Activated T-helper 2 cell treated with anti-CD3 and anti-CD28 coated beads, Interferon-gamma antibody, Interleukin-2, Interleukin-4, amounts not matched to agents 10 μg/mL and 5 μg/mL and 100 μg/mL, durations not matched to agents 14 hours and 24 hours and 36 hours (primary cell): ENCODE measurements at regions not wholly inside any gene's neighbourhood (a gene's known extent, or its start where the extent isn't known, plus 50 kb on each side); places are given as distances from the start of the nearest gene placed in this dataset.

Experiments
- DNase-seq: peaks from one replicate; pipeline ENCODE4 v3.0.0; 2021; ENCODE audit warnings: low spot score
- H3K27ac Mint-ChIP-seq: one replicate; pipeline ENCODE4 v1.8.0; 2021; ENCODE audit warnings: mixed read lengths
- H3K27me3 Mint-ChIP-seq: one replicate; pipeline ENCODE4 v1.8.0; 2021; ENCODE audit warnings: low read depth, mixed read lengths
- H3K36me3 Mint-ChIP-seq: one replicate; pipeline ENCODE4 v1.8.0; 2021; ENCODE audit warnings: low read depth, mixed read lengths
- H3K4me1 Mint-ChIP-seq: one replicate; pipeline ENCODE4 v1.8.0; 2021; ENCODE audit warnings: low read depth, mixed read lengths
- H3K4me3 Mint-ChIP-seq: one replicate; pipeline ENCODE4 v1.8.0; 2021; ENCODE audit warnings: low read depth, mild to moderate bottlenecking, moderate library complexity, mixed read lengths
- H3K9me3 Mint-ChIP-seq: one replicate; pipeline ENCODE4 v1.8.0; 2021; ENCODE audit warnings: mixed read lengths
- intact Hi-C: fragments of 100-400 bp; cut with micrococcal nuclease; formaldehyde crosslinking; loops from one replicate; pipeline ENCODE4 v1.15.1; 2023

DNA sequence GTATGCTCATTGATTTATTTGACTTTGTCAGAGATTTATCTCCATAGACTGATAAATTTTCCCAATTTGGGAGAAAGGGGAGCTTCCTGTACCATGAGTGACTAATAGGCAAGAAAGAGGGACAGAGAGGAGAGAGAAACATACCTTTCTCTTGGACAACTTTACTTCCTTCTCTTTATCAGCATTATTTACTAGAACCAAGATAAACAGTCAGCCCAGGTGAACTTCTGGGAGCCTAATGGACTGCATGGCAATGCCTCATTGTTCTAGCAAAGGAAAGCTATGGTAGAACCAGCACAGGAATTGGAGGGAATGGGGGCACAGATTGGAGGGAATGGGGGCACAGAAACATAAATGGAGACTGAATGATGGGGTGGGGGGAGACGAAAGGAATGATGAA, 63.4 kb upstream of the STXBP6 start:
- intact Hi-C loops: no loop called here
- H3K4me3 Mint-ChIP-seq: no peak overlapping the region
- no peak for DNase-seq
- H3K9me3 Mint-ChIP-seq: no peaks in the 10 kb centered on the region
- H3K4me1 Mint-ChIP-seq: no peaks in the 10 kb centered on the region
- H3K36me3 Mint-ChIP-seq: no peaks in the 10 kb centered on the region
- H3K27ac Mint-ChIP-seq: no peak overlapping the region
- H3K27me3 Mint-ChIP-seq: no peaks in the 10 kb centered on the region

DNA sequence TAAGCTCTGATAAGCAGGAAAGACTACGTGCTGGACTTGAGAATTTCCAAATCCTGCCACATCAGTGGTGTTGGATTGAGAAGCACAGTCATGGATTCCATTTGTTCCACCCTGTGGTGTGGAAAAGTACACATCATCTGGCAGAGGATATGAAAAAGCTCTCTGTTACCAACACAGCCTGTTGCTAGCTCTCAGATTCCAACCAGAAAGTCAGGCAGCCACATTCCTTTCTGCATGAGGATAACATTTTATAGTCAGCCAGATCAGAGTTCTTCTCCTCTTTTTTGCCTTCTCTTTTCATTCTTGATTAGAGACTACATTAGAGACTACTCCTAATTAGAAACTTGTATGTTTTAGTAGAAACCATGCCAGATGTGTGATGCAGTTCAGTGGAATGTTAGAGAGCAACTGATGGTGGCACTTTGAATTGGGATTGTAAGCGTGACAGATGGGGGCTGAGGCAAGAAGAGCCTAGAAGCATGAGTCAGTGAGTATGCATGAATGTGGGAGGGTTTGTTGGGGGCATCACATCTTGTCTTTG, 61.2 kb upstream of the STXBP6 start:
- Mint-ChIP-seq H3K4me3 (no peak overlapping the region), H3K9me3 (no peaks in the 10 kb centered on the region), H3K27me3 (no peaks in the 10 kb centered on the region), H3K36me3 (no peaks in the 10 kb centered on the region), H3K27ac (no peak overlapping the region), H3K4me1 (no peaks in the 10 kb centered on the region)
- intact Hi-C loops: no loop called here
- no peak for DNase-seq

DNA sequence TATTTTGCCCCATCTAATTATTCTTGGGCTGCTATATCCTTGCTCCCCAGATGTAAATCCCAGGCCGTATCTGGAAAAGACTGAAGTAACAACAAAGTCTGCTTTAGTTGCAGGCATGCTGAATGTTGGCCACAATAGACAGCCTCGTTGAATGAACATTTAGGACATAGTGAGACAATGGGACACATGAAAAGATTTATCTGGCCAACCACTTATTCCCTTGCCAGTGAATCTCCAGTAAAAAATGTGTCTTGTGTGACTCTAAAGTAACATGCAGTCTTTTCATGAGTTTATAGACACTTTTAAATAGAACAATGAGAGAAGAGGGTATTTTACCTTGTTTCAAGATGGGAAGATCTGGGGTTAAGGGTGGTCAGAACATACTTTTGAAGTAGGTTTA, 60.2 kb upstream of the STXBP6 start:
- H3K27me3 Mint-ChIP-seq: no peaks in the 10 kb centered on the region
- H3K27ac Mint-ChIP-seq: no peak overlapping the region
- no peak overlapping the region for H3K4me3 Mint-ChIP-seq
- no peak for DNase-seq
- no peaks in the 10 kb centered on the region for H3K36me3 Mint-ChIP-seq
- intact Hi-C loops: no loop called here
- no peaks in the 10 kb centered on the region for H3K4me1 Mint-ChIP-seq
- H3K9me3 Mint-ChIP-seq: no peaks in the 10 kb centered on the region

DNA sequence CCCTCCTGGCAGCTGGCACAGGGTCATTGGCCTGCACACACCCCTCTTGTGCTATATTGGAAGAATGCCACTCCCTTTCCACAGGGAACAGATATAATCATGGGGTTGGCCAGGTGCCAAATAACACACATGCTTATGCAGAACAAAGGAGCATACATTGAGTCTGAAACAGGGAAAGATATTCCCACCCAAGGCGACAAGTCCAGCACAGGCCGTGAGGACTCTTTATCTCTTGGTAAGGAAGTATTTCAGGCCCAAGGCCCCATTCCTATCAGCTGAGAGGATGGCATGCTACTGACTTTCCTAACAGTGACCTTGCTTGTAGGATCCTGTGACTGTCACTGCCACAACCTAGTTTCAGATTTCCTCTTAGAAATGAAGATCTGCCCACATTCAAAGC, 59.0 kb upstream of the STXBP6 start:
- Mint-ChIP-seq H3K27ac (no peak overlapping the region), H3K27me3 (no peaks in the 10 kb centered on the region), H3K4me3 (no peak overlapping the region), H3K36me3 (no peaks in the 10 kb centered on the region), H3K4me1 (no peaks in the 10 kb centered on the region), H3K9me3 (no peaks in the 10 kb centered on the region)
- no peak for DNase-seq
- intact Hi-C loops: no loop called here

DNA sequence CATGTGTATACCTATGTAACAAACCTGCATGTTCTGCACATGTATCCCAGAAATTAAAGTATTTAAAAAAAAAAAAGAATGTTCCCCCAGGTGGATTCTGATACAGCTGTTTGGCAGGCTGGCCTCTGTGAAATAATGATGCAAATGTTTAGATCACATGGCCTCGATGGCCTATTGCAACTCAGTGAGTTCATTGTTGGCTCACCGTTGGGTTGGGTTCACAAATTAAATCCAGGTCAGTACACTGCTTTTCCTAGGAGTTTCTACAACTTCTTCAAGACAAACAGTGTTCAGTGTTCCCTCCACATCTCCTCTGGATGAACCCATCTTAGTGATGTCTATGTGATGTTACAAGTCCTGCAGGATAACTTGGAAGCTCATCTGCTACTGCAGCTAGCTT, 58.3 kb upstream of the STXBP6 start:
- intact Hi-C loops: no loop called here
- no peak overlapping the region for H3K27ac Mint-ChIP-seq
- no peaks in the 10 kb centered on the region for H3K36me3 Mint-ChIP-seq
- H3K4me1 Mint-ChIP-seq: no peaks in the 10 kb centered on the region
- no peaks in the 10 kb centered on the region for H3K9me3 Mint-ChIP-seq
- H3K27me3 Mint-ChIP-seq: no peaks in the 10 kb centered on the region
- DNase-seq: no peak
- no peak overlapping the region for H3K4me3 Mint-ChIP-seq

DNA sequence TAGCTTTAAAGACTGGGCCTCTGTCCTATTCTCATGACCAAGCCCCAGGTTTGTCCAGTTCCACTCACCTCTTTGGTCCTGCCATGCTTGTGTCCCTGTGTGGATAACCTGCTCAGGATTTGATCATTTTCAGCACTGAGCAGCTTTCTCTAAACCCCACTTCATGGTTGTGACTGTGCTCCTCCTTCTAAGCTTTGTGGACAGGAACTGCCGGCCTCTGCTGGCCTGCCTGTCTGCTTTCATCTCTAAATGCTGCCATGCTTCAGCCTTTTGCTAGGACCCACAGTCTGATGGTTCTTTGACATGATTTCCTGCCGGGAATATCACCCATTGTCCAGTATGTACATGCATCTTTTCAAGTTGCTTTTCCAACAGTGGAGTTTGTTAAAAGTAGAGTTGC, 53.9 kb upstream of the STXBP6 start:
- no peaks in the 10 kb centered on the region for H3K27me3 Mint-ChIP-seq
- H3K9me3 Mint-ChIP-seq: no peaks in the 10 kb centered on the region
- H3K4me1 Mint-ChIP-seq: no peaks in the 10 kb centered on the region
- no peaks in the 10 kb centered on the region for H3K36me3 Mint-ChIP-seq
- H3K4me3 Mint-ChIP-seq: no peak overlapping the region
- no peak overlapping the region for H3K27ac Mint-ChIP-seq
- intact Hi-C loops: no loop called here
- DNase-seq: no peak

DNA sequence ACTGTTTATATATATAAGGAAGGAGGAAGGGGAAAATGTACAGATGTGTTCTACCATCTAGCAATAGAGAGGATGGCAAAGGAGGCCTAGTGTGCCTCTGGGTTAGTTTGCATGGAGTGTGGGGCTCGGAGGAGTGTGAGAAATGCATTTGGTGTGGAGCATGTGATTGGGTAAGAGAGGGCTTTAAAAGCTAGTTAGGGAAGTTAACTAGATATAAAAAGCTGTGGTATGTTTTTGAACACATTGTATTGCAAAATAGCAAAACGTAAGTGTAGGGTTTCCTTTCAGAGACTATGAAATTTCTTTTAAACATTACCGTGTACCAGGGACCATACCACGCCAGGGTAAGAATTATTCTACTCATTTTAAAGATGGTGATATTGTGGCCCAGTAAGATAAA, 53.3 kb upstream of the STXBP6 start:
- Mint-ChIP-seq H3K9me3 (no peaks in the 10 kb centered on the region), H3K4me1 (no peaks in the 10 kb centered on the region), H3K36me3 (no peaks in the 10 kb centered on the region), H3K4me3 (no peak overlapping the region), H3K27me3 (no peaks in the 10 kb centered on the region), H3K27ac (no peak overlapping the region)
- no peak for DNase-seq
- intact Hi-C loops: no loop called here

DNA sequence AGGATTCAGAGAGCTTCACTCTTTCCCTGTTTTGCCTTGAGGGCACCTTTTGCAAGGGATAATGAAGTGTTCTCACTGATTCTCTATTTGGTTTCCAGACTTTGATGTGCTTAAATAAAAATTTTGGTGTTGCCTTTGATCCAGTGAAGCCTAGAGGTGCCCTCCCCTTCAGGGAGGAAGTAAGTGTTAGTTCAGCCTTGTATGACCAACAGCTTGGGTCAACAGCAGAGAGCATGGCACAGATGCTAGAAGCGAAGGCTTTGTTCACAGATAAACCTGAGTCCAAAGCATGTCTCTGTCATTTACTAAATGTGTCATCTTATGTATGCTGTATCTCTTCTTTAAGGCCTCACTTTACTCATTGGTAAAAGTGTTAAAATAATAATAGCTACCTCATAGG, 52.8 kb upstream of the STXBP6 start:
- Mint-ChIP-seq H3K4me1 (no peaks in the 10 kb centered on the region), H3K4me3 (no peak overlapping the region), H3K9me3 (no peaks in the 10 kb centered on the region), H3K36me3 (no peaks in the 10 kb centered on the region), H3K27ac (no peak overlapping the region), H3K27me3 (no peaks in the 10 kb centered on the region)
- intact Hi-C loops: no loop called here
- no peak for DNase-seq

DNA sequence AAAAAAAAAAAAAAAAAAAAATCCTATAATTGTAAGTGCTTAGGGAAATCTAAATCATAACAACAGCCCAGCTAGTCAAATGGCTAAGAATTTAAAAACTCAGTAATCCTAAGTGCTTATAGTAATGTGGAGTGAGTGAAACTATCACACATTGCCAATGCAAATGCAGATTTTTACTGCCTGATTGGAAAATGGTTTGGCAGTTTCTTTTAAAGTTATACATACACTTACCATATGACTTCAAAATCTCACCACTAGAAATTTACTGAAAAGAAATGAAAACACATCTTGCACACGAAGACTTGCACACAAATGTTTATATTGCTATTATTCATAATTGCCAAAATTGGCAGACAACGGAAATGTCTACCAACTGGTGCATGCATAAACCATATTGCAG, 51.3 kb upstream of the STXBP6 start:
- Mint-ChIP-seq H3K36me3 (no peaks in the 10 kb centered on the region), H3K4me3 (no peak overlapping the region), H3K9me3 (no peaks in the 10 kb centered on the region), H3K27me3 (no peaks in the 10 kb centered on the region), H3K27ac (no peak overlapping the region), H3K4me1 (no peaks in the 10 kb centered on the region)
- intact Hi-C loops: no loop called here
- DNase-seq: no peak
